Endothelial cell (in vitro differentiated cells): ENCODE measurements at regions not wholly inside any gene's neighbourhood (a gene's known extent, or its start where the extent isn't known, plus 50 kb on each side); places are given as distances from the start of the nearest gene placed in this dataset.

Experiments used
- DNase-seq: peaks from one replicate; pipeline ENCODE4 v3.0.0; 2021; ENCODE audit warnings: low spot score
- H3K27ac Mint-ChIP-seq: one replicate; pipeline ENCODE4 v1.8.0; 2021; ENCODE audit warnings: mixed read lengths, inconsistent platforms; ENCODE audit not compliant: unreplicated experiment
- H3K27me3 Mint-ChIP-seq: one replicate; pipeline ENCODE4 v1.8.0; 2021; ENCODE audit warnings: mild to moderate bottlenecking, moderate library complexity, mixed read lengths, inconsistent platforms; ENCODE audit not compliant: unreplicated experiment
- H3K36me3 Mint-ChIP-seq: one replicate; pipeline ENCODE4 v1.8.0; 2021; ENCODE audit warnings: mild to moderate bottlenecking, low read depth, mixed read lengths, inconsistent platforms; ENCODE audit not compliant: unreplicated experiment
- H3K4me1 Mint-ChIP-seq: one replicate; pipeline ENCODE4 v1.8.0; 2021; ENCODE audit warnings: mild to moderate bottlenecking, mixed read lengths, inconsistent platforms; ENCODE audit not compliant: unreplicated experiment
- H3K4me3 Mint-ChIP-seq: one replicate; pipeline ENCODE4 v1.8.0; 2021; ENCODE audit warnings: mild to moderate bottlenecking, mixed read lengths, inconsistent platforms; ENCODE audit not compliant: unreplicated experiment
- H3K9me3 Mint-ChIP-seq: one replicate; pipeline ENCODE4 v1.8.0; 2021; ENCODE audit warnings: mixed read lengths, inconsistent platforms; ENCODE audit not compliant: unreplicated experiment
- CTCF ChIP-seq: fragments of 200-600 bp; sonication (generic); IDR thresholded peaks from one replicate; pipeline ENCODE4 v1.5.0; 2021; ENCODE audit warnings: antibody characterized with exemption; ENCODE audit not compliant: unreplicated experiment

- no peaks in the 10 kb centered on the region for H3K36me3 Mint-ChIP-seq
- no peak overlapping the region for H3K4me3 Mint-ChIP-seq
- no peak for TF ChIP-seq CTCF
- no peak overlapping the region for H3K27ac Mint-ChIP-seq
- no peak for DNase-seq
- no peaks in the 10 kb centered on the region for H3K27me3 Mint-ChIP-seq
- no peaks in the 10 kb centered on the region for H3K4me1 Mint-ChIP-seq
- no peaks in the 10 kb centered on the region for H3K9me3 Mint-ChIP-seq
Observed at GRCh38 chr18:73545472-73545871, 602.2 kb downstream of the FBXO15 start.

GRCh38 chr18:73544617-73545016 lies 603.0 kb downstream of the FBXO15 start:
- no peaks in the 10 kb centered on the region for H3K36me3 Mint-ChIP-seq
- no peak for DNase-seq
- no peaks in the 10 kb centered on the region for H3K9me3 Mint-ChIP-seq
- H3K27ac Mint-ChIP-seq: no peak overlapping the region
- H3K4me3 Mint-ChIP-seq: no peak overlapping the region
- no peaks in the 10 kb centered on the region for H3K4me1 Mint-ChIP-seq
- TF ChIP-seq CTCF: no peak
- no peaks in the 10 kb centered on the region for H3K27me3 Mint-ChIP-seq

GRCh38 chr18:73544032-73544431 lies 603.6 kb downstream of the FBXO15 start:
- H3K4me1 Mint-ChIP-seq: no peaks in the 10 kb centered on the region
- no peak overlapping the region for H3K4me3 Mint-ChIP-seq
- no peak overlapping the region for H3K27ac Mint-ChIP-seq
- H3K9me3 Mint-ChIP-seq: no peaks in the 10 kb centered on the region
- TF ChIP-seq CTCF: no peak
- no peaks in the 10 kb centered on the region for H3K27me3 Mint-ChIP-seq
- no peak for DNase-seq
- H3K36me3 Mint-ChIP-seq: no peaks in the 10 kb centered on the region

- no peak for DNase-seq
- no peak overlapping the region for H3K4me3 Mint-ChIP-seq
- peaks cover 2% of the 10 kb centered on the region for H3K27me3 Mint-ChIP-seq
- peaks cover 5% of the 10 kb centered on the region for H3K4me1 Mint-ChIP-seq
- no peaks in the 10 kb centered on the region for H3K9me3 Mint-ChIP-seq
- no peaks in the 10 kb centered on the region for H3K36me3 Mint-ChIP-seq
- H3K27ac Mint-ChIP-seq: no peak overlapping the region
- TF ChIP-seq CTCF: no peak
Observed at GRCh38 chr18:73535990-73536389, 611.6 kb downstream of the FBXO15 start.

GRCh38 chr18:73535189-73535588 lies 612.4 kb downstream of the FBXO15 start:
- TF ChIP-seq CTCF: no peak
- no peak for DNase-seq
- H3K9me3 Mint-ChIP-seq: no peaks in the 10 kb centered on the region
- H3K27ac Mint-ChIP-seq: no peak overlapping the region
- H3K4me3 Mint-ChIP-seq: no peak overlapping the region
- H3K27me3 Mint-ChIP-seq: peaks cover 2% of the 10 kb centered on the region
- no peaks in the 10 kb centered on the region for H3K36me3 Mint-ChIP-seq
- H3K4me1 Mint-ChIP-seq: peaks cover 5% of the 10 kb centered on the region
